HepG2 (cell line): ENCODE measurements at regions not wholly inside any gene's neighbourhood (a gene's known extent, or its start where the extent isn't known, plus 50 kb on each side); places are given as distances from the start of the nearest gene placed in this dataset.

Experiments used
- ATAC-seq: fragments of 200-7000 bp; cut with Tn5 transposase; 3 replicates; pipeline ENCODE4 v1.9.1; 2020; ENCODE audit warnings: mild to moderate bottlenecking, moderate library complexity
- BruUV-seq: library from RNA; stranded (reverse); fragments of 400-500 nt; replicated peaks from 2 replicates; lab custom pipeline; 2021; lab: Mats Ljungman, UMichigan
- CTCF ChIA-PET: fragments of 300-600 bp; formaldehyde crosslinking; extraction: SDS; loops from one replicate; lab custom pipeline; 2021; ENCODE audit warnings: low total read pairs, inconsistent platforms, low intra/inter-chr PET ratio; lab: Yijun Ruan, JAX
- POLR2A ChIA-PET: fragments of 350-600 bp; sonication (Branson Sonifier 250); formaldehyde crosslinking; loops from one replicate; lab custom pipeline; 2020; ENCODE audit warnings: antibody characterized with exemption, inconsistent platforms; lab: Yijun Ruan, JAX
- DNase-seq: peaks from one replicate; pipeline ENCODE4 v3.0.0-alpha.2; 2015; ENCODE audit warnings: low spot score
- FAIRE-seq: peaks from 3 replicates; lab custom pipeline; 2011; peaks lifted over from hg19 to GRCh38; lab: Jason Lieb, UNC
- H2AFZ ChIP-seq: one replicate; pipeline ENCODE4 v1.6.1; 2011; ENCODE audit warnings: low read length, inconsistent platforms
- H3K27ac ChIP-seq: fragments of 300-600 bp; 3 replicates; pipeline ENCODE4 v1.8.0; 2011; ENCODE audit warnings: mixed run types, mild to moderate bottlenecking, mixed read lengths, low read length, inconsistent platforms; ENCODE audit not compliant: insufficient read depth; ENCODE audit errors: extremely low read length
- H3K27me3 ChIP-seq, 2 experiments: fragments of 200-600 bp in 1 of 2; 2 replicates in 1 of 2; 3 replicates in 1 of 2; pipeline versions ENCODE4 v1.6.0 to v1.8.0; 2011; ENCODE audit warnings: low read length in 2 of 2, mild to moderate bottlenecking in 2 of 2, moderate library complexity in 2 of 2, inconsistent platforms in 1 of 2; ENCODE audit not compliant: insufficient read depth in 2 of 2, control insufficient read depth in 1 of 2
- H3K36me3 ChIP-seq, 2 experiments: fragments of 200-600 bp in 1 of 2; replicated peaks in 1 of 2; 2 replicates in 1 of 2; 3 replicates in 1 of 2; pipeline versions ENCODE4 v1.5.1 to v1.8.0; 2011; ENCODE audit warnings: low read length in 2 of 2, inconsistent platforms in 1 of 2; ENCODE audit not compliant: insufficient read depth in 2 of 2, control insufficient read depth in 1 of 2
- H3K4me1 ChIP-seq: 2 replicates; pipeline ENCODE4 v1.5.1; 2012; ENCODE audit warnings: low read length, inconsistent platforms; ENCODE audit not compliant: insufficient read depth
- H3K4me2 ChIP-seq: 2 replicates; pipeline ENCODE4 v1.6.0; 2011; ENCODE audit warnings: low read depth, low read length, inconsistent platforms
- H3K4me3 ChIP-seq, 3 experiments: fragments of 200-600 bp in 1 of 3; sonication (generic), shearing (Covaris generic) in 1 of 3; replicated peaks in 1 of 3; 2 replicates each; pipeline ENCODE4 v1.5.1; 2011 to 2016; ENCODE audit warnings: low read length in 3 of 3, inconsistent platforms in 2 of 3, low read depth in 2 of 3, mild to moderate bottlenecking in 2 of 3, control low read depth in 1 of 3, mixed read lengths in 1 of 3; ENCODE audit not compliant: insufficient read depth in 1 of 3
- H3K79me2 ChIP-seq: one replicate; pipeline ENCODE4 v1.6.1; 2011; ENCODE audit warnings: low read length, inconsistent platforms; ENCODE audit not compliant: insufficient read depth
- H3K9ac ChIP-seq: 2 replicates; pipeline ENCODE4 v1.6.0; 2011; ENCODE audit warnings: mild to moderate bottlenecking, low read depth, low read length, inconsistent platforms; ENCODE audit not compliant: insufficient read depth
- H3K9me3 ChIP-seq: 2 replicates; pipeline ENCODE4 v1.5.1; 2012; ENCODE audit warnings: mild to moderate bottlenecking, low read length
- H4K20me1 ChIP-seq: 2 replicates; pipeline ENCODE4 v1.6.0; 2011; ENCODE audit warnings: inconsistent platforms, mild to moderate bottlenecking, low read length, moderate library complexity; ENCODE audit not compliant: insufficient read depth
- ASH2L ChIP-seq: fragments of 300-600, 200-600 bp; sonication (generic); IDR thresholded peaks from 2 replicates; pipeline ENCODE4 v1.7.0; 2017; ENCODE audit warnings: low read depth, mild to moderate bottlenecking, moderate library complexity, mixed read lengths, low read length; ENCODE audit not compliant: insufficient read length
- ATRX ChIP-seq: sonication (generic); formaldehyde crosslinking; IDR thresholded peaks from 2 replicates; pipeline ENCODE4 v1.4.0; 2020; ENCODE audit warnings: missing genetic modification reagents, borderline replicate concordance
- CEBPG ChIP-seq: IDR thresholded peaks from 2 replicates; pipeline ENCODE4 v1.6.1; 2016
- FOXK2 ChIP-seq: fragments of 450-650 bp; IDR thresholded peaks from 2 replicates; pipeline ENCODE4 v1.6.1; 2016
- MAFF ChIP-seq: IDR thresholded peaks from 2 replicates; pipeline ENCODE4 v1.6.1; 2011; ENCODE audit warnings: low read depth, low read length, improper control_type of control experiment
- MAFK ChIP-seq, 2 experiments: IDR thresholded peaks in 1 of 2; conservative IDR thresholded peaks in 1 of 2; 2 replicates each; pipeline ENCODE4 v1.6.1; 2011; ENCODE audit warnings: improper control_type of control experiment in 2 of 2, low read length in 2 of 2
- PRPF4 ChIP-seq: fragments of 200-400 bp; formaldehyde crosslinking; IDR thresholded peaks from 2 replicates; pipeline ENCODE4 v1.6.1; 2016; ENCODE audit warnings: low read length, low read depth; ENCODE audit not compliant: poor library complexity, severe bottlenecking
- RAD21 ChIP-seq: fragments of 450-650 bp; formaldehyde crosslinking; IDR thresholded peaks from 2 replicates; pipeline ENCODE4 v1.5.0; 2020; ENCODE audit warnings: mild to moderate bottlenecking
- RFX1 ChIP-seq: fragments of 450-650 bp; IDR thresholded peaks from 2 replicates; pipeline ENCODE4 v1.6.1; 2017
- SP5 ChIP-seq: IDR thresholded peaks from 2 replicates; pipeline ENCODE4 v1.6.1; 2016; ENCODE audit warnings: low read depth, borderline replicate concordance
- TARDBP ChIP-seq: sonication (generic); formaldehyde crosslinking; IDR thresholded peaks from 2 replicates; pipeline ENCODE4 v1.8.0; 2022; ENCODE audit warnings: mild to moderate bottlenecking, missing genetic modification reagents
- ZNF232 ChIP-seq: sonication (generic); formaldehyde crosslinking; IDR thresholded peaks from 2 replicates; pipeline ENCODE4 v1.4.0; 2020; ENCODE audit warnings: missing genetic modification reagents, borderline replicate concordance
- ZNF24 ChIP-seq: fragments of 450-650 bp; IDR thresholded peaks from 2 replicates; pipeline ENCODE4 v1.6.1; 2017; ENCODE audit warnings: antibody characterized with exemption, mild to moderate bottlenecking
- ZNF3 ChIP-seq: IDR thresholded peaks from 2 replicates; pipeline ENCODE4 v1.7.0; 2017; ENCODE audit warnings: inconsistent platforms
- ZNF33B ChIP-seq: sonication (generic); formaldehyde crosslinking; IDR thresholded peaks from 2 replicates; pipeline ENCODE4 v1.5.1; 2020; ENCODE audit warnings: mild to moderate bottlenecking, missing genetic modification reagents
- ZNF484 ChIP-seq: sonication (generic); formaldehyde crosslinking; IDR thresholded peaks from 2 replicates; pipeline ENCODE4 v1.5.1; 2020; ENCODE audit warnings: mild to moderate bottlenecking, low read depth, missing genetic modification reagents, borderline replicate concordance
- ZNF503 ChIP-seq: sonication (generic); formaldehyde crosslinking; IDR thresholded peaks from 2 replicates; pipeline ENCODE4 v1.4.0; 2020; ENCODE audit warnings: missing genetic modification reagents
- ZNF619 ChIP-seq: sonication (generic); formaldehyde crosslinking; IDR thresholded peaks from 2 replicates; pipeline ENCODE4 v1.4.0; 2020; ENCODE audit warnings: mild to moderate bottlenecking, missing genetic modification reagents
- WGBS: methylation state at CpG from one replicate; pipeline ENCODE4 v1.1.6; 2017; ENCODE audit warnings: low lambda C conversion rate; 5-methylcytosine and 5-hydroxymethylcytosine counted together
- in situ Hi-C: cut with HindIII; loops from 2 replicates; pipeline ENCODE4 v1.10.0; 2017; ENCODE audit warnings: low pct_unique_long_range_greater_than_20kb; ENCODE audit not compliant: extremely low pct_ligation_motif_present
- intact Hi-C: fragments of 100-400 bp; cut with micrococcal nuclease; formaldehyde crosslinking; loops from one replicate; pipeline ENCODE4 v1.10.0; 2022; ENCODE audit not compliant: unreplicated experiment

GRCh38 chr2:156145469-156145868 lies 187.1 kb downstream of the NR4A2 start:
- ATAC-seq (no peak), FAIRE-seq (no peak), DNase-seq (no peak)
- H3K27ac ChIP-seq = no peak overlapping the region
- WGBS = 31% methylated on average over 3 of the region's 3 CpGs
- TF ChIP-seq ZNF3 = no peak
- TF ChIP-seq MAFK (conservative IDR thresholded peaks at IDR 0.05 in 1 of 2, IDR thresholded peaks at IDR 0.05 in 1 of 2; ENCODE audit: low read length in 2 of 2) = peak; percentile 81 to 88
- TF ChIP-seq RFX1 = no peak
- peak; percentile 80 for TF ChIP-seq MAFF
- no peaks in the 10 kb centered on the region for H3K9me3 ChIP-seq
- BruUV-seq = no TSS peak
- POLR2A ChIA-PET = no interaction called here
- H3K9ac ChIP-seq = no peak overlapping the region
- intact Hi-C loops (no loop called here), in situ Hi-C loops (no loop called here)
- no peaks in the 10 kb centered on the region for H3K79me2 ChIP-seq
- H3K4me3 ChIP-seq = no peak overlapping the region
- no peaks in the 10 kb centered on the region for H3K36me3 ChIP-seq
- no peaks in the 10 kb centered on the region for H3K27me3 ChIP-seq
- CTCF ChIA-PET = no interaction called here
- H3K4me1 ChIP-seq = no peaks in the 10 kb centered on the region
- no peak overlapping the region for H2AFZ ChIP-seq
- no peaks in the 10 kb centered on the region for H4K20me1 ChIP-seq
- H3K4me2 ChIP-seq = no peak overlapping the region

- WGBS = 34% methylated on average over 4 of the region's 4 CpGs
- no peak overlapping the region for H2AFZ ChIP-seq
- FAIRE-seq (no peak), DNase-seq (no peak), ATAC-seq (no peak)
- H3K27ac ChIP-seq = no peak overlapping the region
- intact Hi-C loops (no loop called here), in situ Hi-C loops (no loop called here)
- no peak overlapping the region for H3K4me2 ChIP-seq
- CTCF ChIA-PET = no interaction called here
- POLR2A ChIA-PET = no interaction called here
- no peak overlapping the region for H3K4me3 ChIP-seq
- H3K36me3 ChIP-seq = no peaks in the 10 kb centered on the region
- H3K4me1 ChIP-seq = no peaks in the 10 kb centered on the region
- H3K9me3 ChIP-seq = no peaks in the 10 kb centered on the region
- no peaks in the 10 kb centered on the region for H3K79me2 ChIP-seq
- H3K9ac ChIP-seq = no peak overlapping the region
- BruUV-seq = no TSS peak
- H4K20me1 ChIP-seq = no peaks in the 10 kb centered on the region
- no peaks in the 10 kb centered on the region for H3K27me3 ChIP-seq
- TF ChIP-seq ATRX (CRISPR knock-in tag) = no peak
- TF ChIP-seq ZNF484 (CRISPR knock-in tag) = no peak
- TF ChIP-seq SP5 (CRISPR knock-in tag) = no peak
- no peak for TF ChIP-seq PRPF4
- TF ChIP-seq FOXK2 = no peak
- TF ChIP-seq ZNF503 (CRISPR knock-in tag) = no peak
- TF ChIP-seq ZNF33B = no peak
- no peak for TF ChIP-seq RAD21
- no peak for TF ChIP-seq ASH2L
- no peak for TF ChIP-seq CEBPG (CRISPR knock-in tag)
- TF ChIP-seq TARDBP (CRISPR knock-in tag) = no peak
- TF ChIP-seq ZNF619 (CRISPR knock-in tag) = no peak
- no peak for TF ChIP-seq ZNF24
- no peak for TF ChIP-seq ZNF232 (CRISPR knock-in tag)
- TF ChIP-seq, all 625 proteins: peak for 0
Measured at GRCh38 chr2:156136566-156136965, 196.0 kb downstream of the NR4A2 start.
